IMR-90 (cell line): ENCODE measurements at regions not wholly inside any gene's neighbourhood (a gene's known extent, or its start where the extent isn't known, plus 50 kb on each side); places are given as distances from the start of the nearest gene placed in this dataset.

Experiments used
- CEBPB ChIP-seq: IDR thresholded peaks from 2 replicates; pipeline ENCODE4 v1.6.1; 2012; ENCODE audit warnings: low read depth, low read length, improper control_type of control experiment
- CHD1 ChIP-seq: IDR thresholded peaks from 2 replicates; pipeline ENCODE4 v1.6.1; 2012; ENCODE audit warnings: low read depth, low read length, improper control_type of control experiment
- CTCF ChIP-seq: conservative IDR thresholded peaks from 2 replicates; pipeline ENCODE4 v1.5.1; 2012; ENCODE audit warnings: mild to moderate bottlenecking, low read depth, low read length, improper control_type of control experiment
- MAZ ChIP-seq: IDR thresholded peaks from 2 replicates; pipeline ENCODE4 v1.6.1; 2012; ENCODE audit warnings: low read depth, mild to moderate bottlenecking, low read length, improper control_type of control experiment, moderate library complexity, borderline replicate concordance
- MXI1 ChIP-seq: IDR thresholded peaks from 2 replicates; pipeline ENCODE4 v1.6.1; 2012; ENCODE audit warnings: low read depth, mild to moderate bottlenecking, low read length, moderate library complexity, borderline replicate concordance
- POLR2A ChIP-seq: IDR thresholded peaks from 2 replicates; pipeline ENCODE4 v1.6.1; 2012; ENCODE audit warnings: mild to moderate bottlenecking, low read depth, low read length
- RAD21 ChIP-seq: IDR thresholded peaks from 2 replicates; pipeline ENCODE4 v1.6.1; 2012; ENCODE audit warnings: low read length, improper control_type of control experiment
- RFX5 ChIP-seq: IDR thresholded peaks from 2 replicates; pipeline ENCODE4 v1.8.0; 2012; ENCODE audit warnings: low read depth, mild to moderate bottlenecking, low read length, moderate library complexity

GRCh38 chr10:94223702-94224370 is 138.9 kb downstream of the NOC3L start:
- TF ChIP-seq CTCF (no peak), MXI1 (no peak), POLR2A (no peak), RAD21 (no peak), RFX5 (no peak), CEBPB (no peak), MAZ (no peak), CHD1 (no peak)
